PC-9 (cell line): ENCODE measurements at regions not wholly inside any gene's neighbourhood (a gene's known extent, or its start where the extent isn't known, plus 50 kb on each side); places are given as distances from the start of the nearest gene placed in this dataset.

Source experiments
- CTCF ChIP-seq: fragments of 200-600 bp; sonication (generic); conservative IDR thresholded peaks from 2 replicates; pipeline ENCODE4 v1.6.1; 2017; ENCODE audit warnings: mixed run types, antibody characterized with exemption, mild to moderate bottlenecking, moderate library complexity
- EZH2 ChIP-seq: fragments of 200-600 bp; sonication (generic); IDR thresholded peaks from 2 replicates; pipeline ENCODE4 v1.8.0; 2017; ENCODE audit warnings: antibody characterized with exemption, low read depth

DNA sequence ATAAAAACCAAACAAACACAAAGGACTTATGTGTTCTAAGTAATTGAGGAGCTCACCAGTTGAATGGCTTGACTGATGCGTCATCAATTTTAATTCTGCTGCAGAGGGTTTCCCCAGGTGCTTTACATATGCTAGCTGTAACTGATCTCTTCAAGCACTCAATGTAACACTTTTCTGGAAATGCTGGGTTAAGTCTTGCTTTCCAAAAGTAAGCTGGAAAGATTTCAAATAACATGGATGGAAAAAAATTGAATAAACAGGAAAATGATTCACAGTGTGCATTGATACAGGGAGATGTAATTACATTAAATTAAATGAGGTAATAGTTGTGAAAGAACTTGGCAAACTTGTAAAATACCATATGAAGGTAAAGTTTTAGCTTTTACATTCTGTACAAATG, 186.7 kb upstream of the WDFY3 start:
- TF ChIP-seq CTCF (no peak), EZH2 (no peak)
